AG04450 (cell line): ENCODE measurements at regions not wholly inside any gene's neighbourhood (a gene's known extent, or its start where the extent isn't known, plus 50 kb on each side); places are given as distances from the start of the nearest gene placed in this dataset.

Source experiments
- CTCF ChIA-PET: fragments of 300-600, 350-600 bp; formaldehyde crosslinking; extraction: SDS; loops from one replicate; lab custom pipeline; 2022; ENCODE audit warnings: antibody characterized with exemption, inconsistent platforms; lab: Charles Lee
- POLR2A ChIA-PET: fragments of 350-600 bp; formaldehyde crosslinking; extraction: SDS; loops from one replicate; lab custom pipeline; 2021; ENCODE audit warnings: antibody characterized with exemption, inconsistent platforms; lab: Yijun Ruan, JAX
- DNase-seq: peaks from one replicate; pipeline ENCODE4 v3.0.0-alpha.2; 2011; ENCODE audit warnings: low read depth, low spot score
- H3K27ac ChIP-seq: one replicate; pipeline ENCODE4 v1.5.1; 2012; ENCODE audit warnings: low read depth, low read length, control low read depth
- H3K27me3 ChIP-seq: one replicate; pipeline ENCODE4 v1.6.0; 2012; ENCODE audit warnings: low read length; ENCODE audit not compliant: control insufficient read depth, insufficient read depth
- H3K4me3 ChIP-seq: 2 replicates; pipeline ENCODE4 v1.5.1; 2011; ENCODE audit warnings: mild to moderate bottlenecking, low read depth, low read length, control low read depth
- H3K9me3 ChIP-seq: 2 replicates; pipeline ENCODE4 v1.5.1; 2012; ENCODE audit warnings: low read length; ENCODE audit not compliant: control insufficient read depth, insufficient read depth
- TF ChIP-seq, protein P1 (sequence below): IDR thresholded peaks from 2 replicates; pipeline ENCODE4 v1.5.1; 2011; ENCODE audit warnings: low read depth, low read length, control low read depth, inconsistent platforms

GRCh38 chr18:72197591-72197990 lies 346.6 kb downstream of the CBLN2 start:
- no peak for DNase-seq
- Histone ChIP-seq H3K27me3 (no peaks in the 10 kb centered on the region), H3K9me3 (no peaks in the 10 kb centered on the region; the same call in 1 of the 2 replicates), H3K27ac (no peak overlapping the region), H3K4me3 (no peak overlapping the region)
- ChIA-PET POLR2A (no interaction called here), CTCF (no interaction called here)
- TF ChIP-seq, protein P1, sequence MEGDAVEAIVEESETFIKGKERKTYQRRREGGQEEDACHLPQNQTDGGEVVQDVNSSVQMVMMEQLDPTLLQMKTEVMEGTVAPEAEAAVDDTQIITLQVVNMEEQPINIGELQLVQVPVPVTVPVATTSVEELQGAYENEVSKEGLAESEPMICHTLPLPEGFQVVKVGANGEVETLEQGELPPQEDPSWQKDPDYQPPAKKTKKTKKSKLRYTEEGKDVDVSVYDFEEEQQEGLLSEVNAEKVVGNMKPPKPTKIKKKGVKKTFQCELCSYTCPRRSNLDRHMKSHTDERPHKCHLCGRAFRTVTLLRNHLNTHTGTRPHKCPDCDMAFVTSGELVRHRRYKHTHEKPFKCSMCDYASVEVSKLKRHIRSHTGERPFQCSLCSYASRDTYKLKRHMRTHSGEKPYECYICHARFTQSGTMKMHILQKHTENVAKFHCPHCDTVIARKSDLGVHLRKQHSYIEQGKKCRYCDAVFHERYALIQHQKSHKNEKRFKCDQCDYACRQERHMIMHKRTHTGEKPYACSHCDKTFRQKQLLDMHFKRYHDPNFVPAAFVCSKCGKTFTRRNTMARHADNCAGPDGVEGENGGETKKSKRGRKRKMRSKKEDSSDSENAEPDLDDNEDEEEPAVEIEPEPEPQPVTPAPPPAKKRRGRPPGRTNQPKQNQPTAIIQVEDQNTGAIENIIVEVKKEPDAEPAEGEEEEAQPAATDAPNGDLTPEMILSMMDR, result no peak

DNA sequence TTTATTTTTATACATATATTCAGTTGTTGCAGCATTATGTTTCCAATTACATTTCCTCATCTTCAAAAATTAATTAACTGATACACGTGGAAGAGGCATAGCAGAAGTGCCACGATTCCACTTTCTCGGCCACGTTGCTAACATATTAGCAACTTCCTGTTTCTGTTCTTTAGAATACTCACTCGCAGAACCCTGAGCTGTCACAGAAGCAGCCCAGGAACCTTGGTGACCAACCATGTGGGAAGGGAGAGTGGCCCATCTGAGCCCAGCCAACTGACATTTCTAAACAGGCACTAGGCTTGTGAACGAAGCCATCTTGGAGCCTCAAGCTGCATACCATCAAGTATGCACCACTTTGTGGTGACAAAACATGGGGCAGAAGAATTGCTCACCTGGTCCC lies 350.1 kb downstream of the CBLN2 start:
- no peak for DNase-seq
- no peaks in the 10 kb centered on the region for H3K27me3 ChIP-seq
- no peak overlapping the region for H3K27ac ChIP-seq
- POLR2A ChIA-PET, result no interaction called here
- CTCF ChIA-PET, result no interaction called here
- TF ChIP-seq, protein P1, result no peak
- H3K9me3 ChIP-seq, result no peaks in the 10 kb centered on the region; the same call in none of the 2 replicates
- H3K4me3 ChIP-seq, result no peak overlapping the region

DNA sequence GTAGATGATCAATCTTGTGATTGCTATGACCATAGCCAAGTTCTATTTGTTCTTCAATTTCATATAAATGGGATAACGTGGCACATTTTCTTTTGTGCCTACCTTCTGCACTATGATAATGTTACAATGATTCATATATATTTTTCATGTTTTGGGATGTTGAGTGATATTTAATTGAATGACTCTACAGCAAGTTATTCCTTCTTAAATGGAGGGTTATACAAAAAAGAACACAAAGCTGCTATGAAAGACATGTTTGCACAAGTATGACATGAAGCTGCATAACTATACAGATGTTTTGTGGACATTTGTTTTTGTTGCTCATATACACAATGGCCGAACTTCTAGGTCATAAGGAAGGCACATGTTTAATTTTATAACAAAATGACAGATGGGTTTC lies 356.2 kb downstream of the CBLN2 start:
- ChIA-PET CTCF (no interaction called here), POLR2A (no interaction called here)
- DNase-seq, result no peak
- no peak overlapping the region for H3K4me3 ChIP-seq
- H3K9me3 ChIP-seq, result no peaks in the 10 kb centered on the region; the same call in none of the 2 replicates
- no peak overlapping the region for H3K27ac ChIP-seq
- TF ChIP-seq, protein P1, result no peak
- no peaks in the 10 kb centered on the region for H3K27me3 ChIP-seq

- TF ChIP-seq, protein P1, result no peak
- ChIA-PET POLR2A (no interaction called here), CTCF (no interaction called here)
- Histone ChIP-seq H3K27me3 (no peaks in the 10 kb centered on the region), H3K4me3 (no peak overlapping the region), H3K9me3 (peaks cover 9% of the 10 kb centered on the region; the same call in 1 of the 2 replicates), H3K27ac (no peak overlapping the region)
- DNase-seq, result no peak
These were observed 362.8 kb downstream of the CBLN2 start for GRCh38 chr18:72181241-72181764.

DNA sequence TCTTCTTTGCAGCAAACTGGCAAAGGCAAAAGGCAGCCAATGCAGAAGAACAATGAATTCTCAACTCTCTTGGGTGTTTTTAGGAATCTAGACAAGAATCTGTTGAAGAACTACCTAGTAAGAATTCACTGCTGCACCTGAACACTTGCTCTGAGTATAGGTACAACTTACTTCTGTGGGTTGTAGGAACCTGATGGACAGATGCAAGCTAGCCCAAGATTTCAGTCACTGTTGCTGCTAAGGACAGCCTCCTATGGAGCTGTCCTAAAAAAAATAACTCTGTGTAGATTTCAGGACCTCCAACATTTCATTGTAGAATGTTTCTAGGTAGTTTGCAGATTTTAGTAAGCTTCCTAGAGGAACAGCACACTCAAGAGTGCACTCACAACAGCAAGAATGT lies 363.5 kb downstream of the CBLN2 start:
- Histone ChIP-seq H3K27me3 (no peaks in the 10 kb centered on the region), H3K27ac (no peak overlapping the region), H3K4me3 (no peak overlapping the region), H3K9me3 (peaks cover 9% of the 10 kb centered on the region; the same call in 1 of the 2 replicates)
- DNase-seq, result no peak
- ChIA-PET CTCF (no interaction called here), POLR2A (no interaction called here)
- TF ChIP-seq, protein P1, result no peak
